GM18868 (cell line): ENCODE measurements at regions not wholly inside any gene's neighbourhood (a gene's known extent, or its start where the extent isn't known, plus 50 kb on each side); places are given as distances from the start of the nearest gene placed in this dataset.
A peak's percentile ranks its signal among the peaks of the same experiment; 100 is the strongest.
"Not testable (repeated sequence)": the region's sequence is repeated elsewhere in the genome, so short reads cannot be mapped to it uniquely, and the experiment has no call there.

ENCODE experiments used
- ATAC-seq: cut with Tn5 transposase; IDR thresholded peaks from one replicate; pipeline ENCODE4 v1.9.1; 2021; ENCODE audit warnings: mild to moderate bottlenecking, moderate library complexity; ENCODE audit not compliant: unreplicated experiment

- ATAC-seq, result no peak
Observed at GRCh38 chrX:8030361-8030760, 103.1 kb upstream of the PNPLA4 start.

GRCh38 chrX:8027827-8028226, 100.6 kb upstream of the PNPLA4 start:
- no peak for ATAC-seq

GRCh38 chrX:8025705-8026104, 98.5 kb upstream of the PNPLA4 start:
- ATAC-seq, result no peak

- ATAC-seq, result no peak
Observed at GRCh38 chrX:8018934-8019333, 91.7 kb upstream of the PNPLA4 start.

GRCh38 chrX:8010105-8010504, 82.9 kb upstream of the PNPLA4 start:
- no peak for ATAC-seq

GRCh38 chrX:8005678-8006347, 78.6 kb upstream of the PNPLA4 start:
- ATAC-seq, result no peak

GRCh38 chrX:8003147-8003883, 76.1 kb upstream of the PNPLA4 start:
- no peak for ATAC-seq

- ATAC-seq, result no peak
Observed at GRCh38 chrX:7996851-7997250, 69.6 kb upstream of the PNPLA4 start.

GRCh38 chrX:7996414-7996813, 69.2 kb upstream of the PNPLA4 start:
- ATAC-seq, result peak; percentile 62

GRCh38 chrX:7993873-7994272, 66.7 kb upstream of the PNPLA4 start:
- no peak for ATAC-seq

- ATAC-seq, result not testable (repeated sequence)
Observed at GRCh38 chrX:7988013-7988759, 61.0 kb upstream of the PNPLA4 start.

- ATAC-seq, result peak; percentile 83
Observed at GRCh38 chrX:7987160-7988012, 60.2 kb upstream of the PNPLA4 start.

GRCh38 chrX:7986738-7987137, 59.5 kb upstream of the PNPLA4 start:
- ATAC-seq, result not testable (repeated sequence)

- ATAC-seq, result no peak
Observed at GRCh38 chrX:7985568-7985967, 58.4 kb upstream of the PNPLA4 start.

GRCh38 chrX:7983581-7983980, 56.4 kb upstream of the PNPLA4 start:
- no peak for ATAC-seq
